Smooth muscle cell (in vitro differentiated cells): ENCODE measurements at regions not wholly inside any gene's neighbourhood (a gene's known extent, or its start where the extent isn't known, plus 50 kb on each side); places are given as distances from the start of the nearest gene placed in this dataset.
"Not testable (repeated sequence)": the region's sequence is repeated elsewhere in the genome, so short reads cannot be mapped to it uniquely, and the experiment has no call there.

Experiments used
- DNase-seq: peaks from one replicate; lab custom pipeline; 2025; ENCODE audit not compliant: unreplicated experiment; lab: John Stamatoyannopoulos, UW
- H2AFZ ChIP-seq: fragments of 200-600 bp; sonication (generic); 2 replicates; pipeline ENCODE4 v1.6.0; 2016; ENCODE audit warnings: antibody characterized with exemption, low read depth, mild to moderate bottlenecking
- H3F3A ChIP-seq: fragments of 200-600 bp; sonication (generic); 2 replicates; pipeline ENCODE4 v1.6.0; 2017; ENCODE audit warnings: antibody characterized with exemption, low read depth
- H3K27ac ChIP-seq: fragments of 200-600 bp; sonication (generic); 2 replicates; pipeline ENCODE4 v1.5.1; 2016; ENCODE audit warnings: low read depth, mild to moderate bottlenecking
- H3K27me3 ChIP-seq: fragments of 200-600 bp; sonication (generic); 2 replicates; pipeline ENCODE4 v1.6.1; 2016; ENCODE audit warnings: low read depth, mild to moderate bottlenecking
- H3K36me3 ChIP-seq: fragments of 200-600 bp; sonication (generic); 2 replicates; pipeline ENCODE4 v1.5.1; 2016; ENCODE audit warnings: low read depth
- H3K4me1 ChIP-seq: fragments of 200-600 bp; sonication (generic); 2 replicates; pipeline ENCODE4 v1.5.1; 2016; ENCODE audit warnings: low read depth
- H3K4me2 ChIP-seq: fragments of 200-600 bp; sonication (generic); 2 replicates; pipeline ENCODE4 v1.6.0; 2016; ENCODE audit warnings: mild to moderate bottlenecking
- H3K4me3 ChIP-seq: fragments of 200-600 bp; sonication (generic); 2 replicates; pipeline ENCODE4 v1.5.1; 2016; ENCODE audit warnings: mild to moderate bottlenecking
- H3K79me2 ChIP-seq: fragments of 200-600 bp; sonication (generic); 2 replicates; pipeline ENCODE4 v1.6.0; 2016; ENCODE audit warnings: low read depth, mild to moderate bottlenecking
- H3K9ac ChIP-seq: fragments of 200-600 bp; sonication (generic); 2 replicates; pipeline ENCODE4 v1.6.0; 2016; ENCODE audit warnings: low read depth
- H3K9me3 ChIP-seq: fragments of 200-600 bp; sonication (generic); replicated peaks from 2 replicates; pipeline ENCODE4 v1.5.1; 2016; ENCODE audit warnings: low read depth
- H4K20me1 ChIP-seq: fragments of 200-600 bp; sonication (generic); 2 replicates; pipeline ENCODE4 v1.6.0; 2016; ENCODE audit warnings: low read depth
- WGBS: methylation state at CpG from one replicate; pipeline ENCODE4 v1.1.7; 2016; ENCODE audit warnings: low lambda C conversion rate; 5-methylcytosine and 5-hydroxymethylcytosine counted together
- TF ChIP-seq, protein P1 (sequence below): fragments of 200-600 bp; sonication (generic); IDR thresholded peaks from 2 replicates; pipeline ENCODE4 v1.5.1; 2017; ENCODE audit warnings: borderline replicate concordance, mild to moderate bottlenecking, antibody characterized with exemption; ENCODE audit not compliant: insufficient read depth, poor library complexity, severe bottlenecking

DNA sequence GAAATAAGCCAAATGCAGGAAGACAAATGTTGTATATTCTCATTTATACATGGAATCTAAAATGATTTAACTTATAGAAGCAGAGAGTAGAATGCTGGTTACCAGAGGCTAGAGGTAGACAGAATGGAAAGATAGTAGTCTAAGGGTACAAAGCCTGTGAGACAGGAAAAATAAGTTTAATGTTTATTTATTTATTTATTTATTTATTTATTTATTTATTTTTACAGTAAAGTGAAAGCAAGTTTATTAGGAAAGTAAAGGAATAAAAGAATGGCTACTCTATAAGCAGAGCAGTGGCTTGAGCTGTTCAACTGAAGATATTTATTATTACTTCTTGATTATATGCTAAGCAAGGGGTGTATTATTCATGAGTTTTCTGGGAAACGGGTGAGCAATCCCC lies 203.2 kb downstream of the LAS1L start:
- TF ChIP-seq, protein P1, sequence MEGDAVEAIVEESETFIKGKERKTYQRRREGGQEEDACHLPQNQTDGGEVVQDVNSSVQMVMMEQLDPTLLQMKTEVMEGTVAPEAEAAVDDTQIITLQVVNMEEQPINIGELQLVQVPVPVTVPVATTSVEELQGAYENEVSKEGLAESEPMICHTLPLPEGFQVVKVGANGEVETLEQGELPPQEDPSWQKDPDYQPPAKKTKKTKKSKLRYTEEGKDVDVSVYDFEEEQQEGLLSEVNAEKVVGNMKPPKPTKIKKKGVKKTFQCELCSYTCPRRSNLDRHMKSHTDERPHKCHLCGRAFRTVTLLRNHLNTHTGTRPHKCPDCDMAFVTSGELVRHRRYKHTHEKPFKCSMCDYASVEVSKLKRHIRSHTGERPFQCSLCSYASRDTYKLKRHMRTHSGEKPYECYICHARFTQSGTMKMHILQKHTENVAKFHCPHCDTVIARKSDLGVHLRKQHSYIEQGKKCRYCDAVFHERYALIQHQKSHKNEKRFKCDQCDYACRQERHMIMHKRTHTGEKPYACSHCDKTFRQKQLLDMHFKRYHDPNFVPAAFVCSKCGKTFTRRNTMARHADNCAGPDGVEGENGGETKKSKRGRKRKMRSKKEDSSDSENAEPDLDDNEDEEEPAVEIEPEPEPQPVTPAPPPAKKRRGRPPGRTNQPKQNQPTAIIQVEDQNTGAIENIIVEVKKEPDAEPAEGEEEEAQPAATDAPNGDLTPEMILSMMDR, result no peak
- H3K4me2 ChIP-seq, result no peak overlapping the region
- no peak overlapping the region for H3K27ac ChIP-seq
- no peak overlapping the region for H3K9ac ChIP-seq
- no peak overlapping the region for H2AFZ ChIP-seq
- no peaks in the 10 kb centered on the region for H3K36me3 ChIP-seq
- no peaks in the 10 kb centered on the region for H3K27me3 ChIP-seq
- H3K4me1 ChIP-seq, result no peaks in the 10 kb centered on the region
- no peak overlapping the region for H3K4me3 ChIP-seq
- H3K79me2 ChIP-seq, result no peaks in the 10 kb centered on the region
- WGBS, result 93% methylated on average over 1 of the region's 1 CpG
- no peaks in the 10 kb centered on the region for H3F3A ChIP-seq
- DNase-seq, result no peak
- peaks cover 5% of the 10 kb centered on the region for H3K9me3 ChIP-seq
- H4K20me1 ChIP-seq, result no peaks in the 10 kb centered on the region

DNA sequence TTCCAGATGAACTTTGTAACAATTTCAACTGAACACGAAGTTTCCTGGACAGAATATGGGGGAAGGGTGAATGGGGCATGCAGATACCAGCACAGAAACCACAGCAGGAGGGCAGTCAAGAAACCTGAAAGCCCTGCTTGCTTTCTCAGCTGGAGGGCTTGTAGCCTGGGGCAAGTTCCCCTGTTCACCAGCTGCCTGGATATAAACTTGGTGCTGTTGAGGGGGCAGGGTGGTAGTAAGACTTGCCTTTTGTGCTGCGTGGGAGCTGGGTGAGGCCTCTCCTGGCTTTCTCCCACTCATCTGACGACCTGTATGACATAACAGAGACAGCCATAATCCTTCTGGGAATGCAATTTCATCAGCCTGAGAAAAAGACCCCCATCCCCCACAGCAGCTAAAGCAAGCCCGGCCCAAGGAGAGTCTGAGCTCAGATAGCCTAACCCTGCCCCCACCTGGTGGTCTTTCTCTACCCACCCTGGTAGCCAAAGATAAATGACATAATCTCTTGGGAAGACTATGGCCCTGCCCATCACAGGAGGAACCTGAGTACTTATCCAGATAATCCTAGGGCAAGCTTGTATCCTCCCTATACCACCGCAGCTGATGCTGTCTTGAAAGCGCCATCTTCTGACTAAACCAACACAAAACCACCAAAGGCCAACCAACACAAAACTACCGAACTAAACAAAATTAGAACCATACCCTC lies 234.3 kb downstream of the LAS1L start:
- no peak overlapping the region for H3K4me3 ChIP-seq
- H3F3A ChIP-seq, result no peaks in the 10 kb centered on the region
- WGBS, result 37% methylated on average over 7 of the region's 7 CpGs
- H3K4me2 ChIP-seq, result no peak overlapping the region
- DNase-seq, result no peak
- no peaks in the 10 kb centered on the region for H3K27me3 ChIP-seq
- no peak overlapping the region for H2AFZ ChIP-seq
- H3K36me3 ChIP-seq, result no peaks in the 10 kb centered on the region
- H3K9ac ChIP-seq, result no peak overlapping the region
- H3K9me3 ChIP-seq, result peaks cover 5% of the 10 kb centered on the region
- no peaks in the 10 kb centered on the region for H3K4me1 ChIP-seq
- TF ChIP-seq, protein P1, result no peak
- H3K27ac ChIP-seq, result no peak overlapping the region
- no peaks in the 10 kb centered on the region for H4K20me1 ChIP-seq
- no peaks in the 10 kb centered on the region for H3K79me2 ChIP-seq

DNA sequence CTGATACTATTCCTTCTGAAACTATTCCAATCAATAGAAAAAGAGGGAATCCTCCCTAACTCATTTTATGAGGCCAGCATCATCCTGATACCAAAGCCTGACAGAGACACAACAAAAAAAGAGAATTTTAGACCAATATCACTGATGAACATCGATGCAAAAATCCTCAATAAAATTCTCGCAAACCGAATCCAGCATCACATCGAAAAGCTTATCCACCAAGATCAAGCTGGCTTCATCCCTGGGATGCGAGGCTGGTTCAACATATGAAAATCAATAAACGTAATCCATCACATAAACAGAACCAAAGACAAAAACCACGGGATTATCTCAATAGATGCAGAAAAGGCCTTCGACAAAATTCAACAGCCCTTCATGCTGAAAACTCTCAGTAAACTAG lies 251.7 kb downstream of the LAS1L start:
- not testable (repeated sequence) for H3F3A ChIP-seq, H3K4me3 ChIP-seq, H3K79me2 ChIP-seq, H3K36me3 ChIP-seq, DNase-seq, H3K27me3 ChIP-seq, H3K9me3 ChIP-seq, H3K9ac ChIP-seq, H3K4me2 ChIP-seq, H3K4me1 ChIP-seq, H4K20me1 ChIP-seq, H2AFZ ChIP-seq, H3K27ac ChIP-seq
- 94% methylated on average over 8 of the region's 8 CpGs for WGBS

DNA sequence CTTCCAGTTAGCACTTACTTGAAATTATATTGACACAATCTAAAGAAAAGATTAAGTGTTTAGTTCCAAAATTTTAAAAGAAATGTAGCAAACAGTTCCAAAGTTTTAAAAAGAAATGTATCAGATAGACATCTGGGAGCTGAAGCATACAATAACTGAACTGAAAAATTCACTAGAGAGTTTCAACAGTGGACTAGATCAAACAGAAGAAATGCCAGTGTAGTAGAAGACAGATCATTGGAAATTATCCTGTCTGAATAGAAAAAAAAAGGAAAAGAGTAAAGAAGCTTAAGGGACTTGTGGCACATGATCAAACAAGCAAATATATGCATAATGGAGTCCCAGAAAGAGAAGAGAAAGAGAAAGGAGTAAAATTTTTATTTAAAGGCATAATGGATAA lies 261.4 kb downstream of the LAS1L start:
- Histone ChIP-seq H3K27ac (no peak overlapping the region), H3K4me1 (no peaks in the 10 kb centered on the region), H3K4me2 (no peak overlapping the region), H3K79me2 (no peaks in the 10 kb centered on the region), H3K9me3 (peaks cover 27% of the 10 kb centered on the region), H3K4me3 (no peak overlapping the region), H2AFZ (no peak overlapping the region), H3K27me3 (no peaks in the 10 kb centered on the region), H3K36me3 (no peaks in the 10 kb centered on the region), H3K9ac (no peak overlapping the region), H4K20me1 (no peaks in the 10 kb centered on the region), H3F3A (no peaks in the 10 kb centered on the region)
- TF ChIP-seq, protein P1, result no peak
- no peak for DNase-seq
